HL-60 (cell line): ENCODE measurements at regions not wholly inside any gene's neighbourhood (a gene's known extent, or its start where the extent isn't known, plus 50 kb on each side); places are given as distances from the start of the nearest gene placed in this dataset.

Experiments used
- CTCF ChIP-seq: IDR thresholded peaks from one replicate; pipeline ENCODE4 v1.5.1; 2011; ENCODE audit warnings: low read length, control low read depth, inconsistent platforms; ENCODE audit not compliant: insufficient read depth
- GABPA ChIP-seq: IDR thresholded peaks from 2 replicates; pipeline ENCODE4 v1.6.1; 2012; ENCODE audit warnings: low read depth
- POLR2AphosphoS5 ChIP-seq: IDR thresholded peaks from 2 replicates; pipeline ENCODE4 v1.6.1; 2012; ENCODE audit warnings: low read depth
- SPI1 ChIP-seq: IDR thresholded peaks from 2 replicates; pipeline ENCODE4 v1.6.1; 2012; ENCODE audit warnings: low read depth, mild to moderate bottlenecking, borderline replicate concordance
- TF ChIP-seq, protein P1 (sequence below): IDR thresholded peaks from 2 replicates; pipeline ENCODE4 v1.6.1; 2012; ENCODE audit warnings: low read depth; ENCODE audit not compliant: insufficient replicate concordance

- no peak for TF ChIP-seq CTCF
- TF ChIP-seq, protein P1, sequence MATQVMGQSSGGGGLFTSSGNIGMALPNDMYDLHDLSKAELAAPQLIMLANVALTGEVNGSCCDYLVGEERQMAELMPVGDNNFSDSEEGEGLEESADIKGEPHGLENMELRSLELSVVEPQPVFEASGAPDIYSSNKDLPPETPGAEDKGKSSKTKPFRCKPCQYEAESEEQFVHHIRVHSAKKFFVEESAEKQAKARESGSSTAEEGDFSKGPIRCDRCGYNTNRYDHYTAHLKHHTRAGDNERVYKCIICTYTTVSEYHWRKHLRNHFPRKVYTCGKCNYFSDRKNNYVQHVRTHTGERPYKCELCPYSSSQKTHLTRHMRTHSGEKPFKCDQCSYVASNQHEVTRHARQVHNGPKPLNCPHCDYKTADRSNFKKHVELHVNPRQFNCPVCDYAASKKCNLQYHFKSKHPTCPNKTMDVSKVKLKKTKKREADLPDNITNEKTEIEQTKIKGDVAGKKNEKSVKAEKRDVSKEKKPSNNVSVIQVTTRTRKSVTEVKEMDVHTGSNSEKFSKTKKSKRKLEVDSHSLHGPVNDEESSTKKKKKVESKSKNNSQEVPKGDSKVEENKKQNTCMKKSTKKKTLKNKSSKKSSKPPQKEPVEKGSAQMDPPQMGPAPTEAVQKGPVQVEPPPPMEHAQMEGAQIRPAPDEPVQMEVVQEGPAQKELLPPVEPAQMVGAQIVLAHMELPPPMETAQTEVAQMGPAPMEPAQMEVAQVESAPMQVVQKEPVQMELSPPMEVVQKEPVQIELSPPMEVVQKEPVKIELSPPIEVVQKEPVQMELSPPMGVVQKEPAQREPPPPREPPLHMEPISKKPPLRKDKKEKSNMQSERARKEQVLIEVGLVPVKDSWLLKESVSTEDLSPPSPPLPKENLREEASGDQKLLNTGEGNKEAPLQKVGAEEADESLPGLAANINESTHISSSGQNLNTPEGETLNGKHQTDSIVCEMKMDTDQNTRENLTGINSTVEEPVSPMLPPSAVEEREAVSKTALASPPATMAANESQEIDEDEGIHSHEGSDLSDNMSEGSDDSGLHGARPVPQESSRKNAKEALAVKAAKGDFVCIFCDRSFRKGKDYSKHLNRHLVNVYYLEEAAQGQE: no peak
- no peak for TF ChIP-seq POLR2AphosphoS5
- TF ChIP-seq SPI1: no peak
- TF ChIP-seq GABPA: no peak
Measured at GRCh38 chr1:102790997-102791396, 317.3 kb downstream of the COL11A1 start.
